ENCODE measurements at regions not wholly inside any gene's neighbourhood (a gene's known extent, or its start where the extent isn't known, plus 50 kb on each side); places are given as distances from the start of the nearest gene placed in this dataset.
"Not testable (repeated sequence)": the region's sequence is repeated elsewhere in the genome, so short reads cannot be mapped to it uniquely, and the experiment has no call there.

DNA sequence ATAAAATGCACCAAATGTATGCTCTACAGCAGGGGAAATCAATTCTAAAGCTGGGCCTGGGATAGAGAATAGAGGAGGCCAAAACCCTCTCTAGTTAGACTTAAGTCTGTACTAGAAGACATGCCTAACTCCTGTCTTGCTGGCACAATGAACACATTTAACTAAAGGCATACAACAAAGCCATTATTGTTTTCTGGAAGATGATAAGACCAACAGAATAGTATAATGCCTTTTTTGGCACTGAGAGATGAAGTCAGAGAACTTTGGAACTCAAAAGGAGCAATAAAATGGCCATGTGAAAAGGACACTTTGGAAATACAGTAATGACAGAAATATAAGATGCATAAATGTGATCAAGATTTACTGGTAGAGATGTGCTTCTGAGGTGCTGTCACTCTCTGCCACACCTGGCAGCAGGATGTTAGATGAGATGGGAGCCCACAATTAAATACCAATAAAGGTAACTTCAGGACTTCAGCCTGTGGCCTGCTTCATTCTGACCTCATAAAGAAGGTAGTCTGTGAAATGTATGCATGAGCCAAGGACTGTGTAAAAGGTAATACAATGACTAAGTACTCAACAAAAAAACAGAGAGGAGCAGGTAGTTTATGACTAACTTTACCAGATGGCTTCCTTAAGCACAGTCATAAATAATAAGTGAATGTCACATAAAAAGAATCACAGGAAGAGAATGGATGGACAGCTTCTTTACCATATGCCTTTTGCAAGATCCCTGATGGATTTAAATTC, 333.4 kb downstream of the BCKDHB start:
- no peak for DNase-seq

GRCh38 chr6:80438772-80439171, 332.3 kb downstream of the BCKDHB start:
- peak; percentile 12 for DNase-seq

GRCh38 chr6:80437801-80438200, 331.3 kb downstream of the BCKDHB start:
- no peak for DNase-seq

GRCh38 chr6:80437221-80437620, 330.8 kb downstream of the BCKDHB start:
- DNase-seq, result no peak

DNA sequence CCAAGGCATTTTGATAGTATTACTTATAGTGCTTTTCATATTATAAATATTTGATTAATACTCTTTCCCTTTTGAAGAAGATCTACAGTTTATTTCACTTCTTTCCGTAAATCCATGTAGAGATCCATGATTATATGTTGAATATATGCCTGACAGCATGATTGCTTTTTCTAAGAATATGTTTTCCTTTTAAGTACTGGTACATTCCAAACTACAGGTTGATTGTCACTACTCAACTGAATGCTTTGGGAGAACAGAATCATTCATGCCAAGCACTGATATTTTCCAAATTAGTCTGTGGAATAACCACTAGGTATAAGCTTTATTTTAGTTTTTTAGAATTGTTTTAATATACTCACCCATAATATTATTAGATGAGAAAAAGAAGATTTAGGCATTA, 330.2 kb downstream of the BCKDHB start:
- no peak for DNase-seq

GRCh38 chr6:80435457-80435856, 329.0 kb downstream of the BCKDHB start:
- no peak for DNase-seq

GRCh38 chr6:80434691-80435350, 328.4 kb downstream of the BCKDHB start:
- no peak for DNase-seq

- DNase-seq, result no peak
Measured at GRCh38 chr6:80433673-80434025, 327.2 kb downstream of the BCKDHB start.

DNA sequence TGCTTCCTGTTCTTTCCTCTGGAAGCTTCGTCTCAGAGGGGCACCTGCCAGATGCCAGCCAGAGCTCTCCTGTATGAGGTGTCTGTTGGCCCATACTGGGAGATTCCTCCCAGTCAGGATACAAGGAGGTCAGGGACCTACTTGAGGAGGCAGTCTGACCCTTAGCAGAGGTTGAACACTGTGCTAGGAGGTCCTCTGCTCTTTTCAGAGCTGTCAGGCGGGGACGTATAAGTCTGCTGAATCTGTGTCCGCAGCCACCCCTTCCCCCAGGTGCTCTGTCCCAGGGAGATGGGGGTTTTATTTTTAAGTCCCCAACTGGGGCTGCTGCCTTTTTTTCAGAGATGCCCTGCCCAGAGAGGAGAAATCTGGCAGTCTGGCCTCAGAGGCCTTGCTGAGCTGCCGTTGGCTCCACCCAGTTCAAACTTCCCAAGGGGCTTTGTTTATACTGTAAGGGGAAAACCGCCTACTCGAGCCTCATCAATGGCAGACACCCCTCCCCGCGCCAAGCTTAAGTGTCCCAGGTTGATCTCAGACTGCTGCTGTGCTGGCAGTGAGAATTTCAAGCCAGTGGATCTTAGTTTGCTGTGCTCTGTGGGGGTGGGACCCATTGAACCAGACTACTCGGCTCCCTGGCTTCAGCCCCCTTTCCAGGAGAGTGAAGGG, 326.7 kb downstream of the BCKDHB start:
- DNase-seq, result peak; percentile 25

- no peak for DNase-seq
Measured at GRCh38 chr6:80425089-80425823, 318.8 kb downstream of the BCKDHB start.

- DNase-seq, result no peak
Measured at GRCh38 chr6:80411486-80411885, 305.0 kb downstream of the BCKDHB start.

GRCh38 chr6:80407976-80408375, 301.5 kb downstream of the BCKDHB start:
- not testable (repeated sequence) for DNase-seq

DNA sequence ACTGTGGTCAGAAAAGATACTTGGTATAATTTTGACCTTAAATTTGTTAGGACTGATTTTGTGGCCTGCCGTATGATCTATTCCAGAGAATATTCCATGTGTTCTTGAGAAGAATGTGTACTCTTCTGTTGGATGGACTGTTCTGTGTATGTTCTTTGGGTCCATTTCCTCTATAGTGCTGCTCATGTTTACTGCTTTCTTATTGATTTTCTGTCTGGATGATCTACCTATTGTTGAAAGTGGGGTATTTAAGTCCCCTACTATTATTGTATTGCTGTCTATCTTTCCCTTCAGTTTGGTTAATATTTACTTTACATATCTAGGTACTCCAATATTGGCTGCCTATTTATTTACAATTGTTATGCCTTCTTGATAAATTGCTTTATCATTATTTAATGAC, 298.4 kb downstream of the BCKDHB start:
- DNase-seq, result no peak

GRCh38 chr6:80403365-80403764, 296.9 kb downstream of the BCKDHB start:
- DNase-seq, result no peak

DNA sequence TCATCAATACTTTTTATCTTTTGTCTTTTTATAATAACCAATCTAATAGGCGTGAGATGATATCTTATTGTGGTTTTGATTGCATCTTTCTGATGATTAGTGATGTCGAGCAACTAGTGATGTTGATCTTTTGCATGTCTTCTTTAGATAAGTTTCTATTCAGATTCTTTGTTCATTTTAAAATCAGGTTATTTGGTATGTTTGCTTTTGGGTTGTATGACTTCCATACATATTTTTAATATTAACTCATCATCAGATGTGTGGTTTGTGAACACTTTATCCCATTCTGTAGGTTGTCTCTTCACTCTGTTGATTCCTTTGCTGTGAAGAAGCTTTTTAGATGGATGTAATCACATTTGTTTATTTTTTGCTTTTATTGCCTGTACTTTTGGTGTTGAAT, 295.8 kb downstream of the BCKDHB start:
- DNase-seq, result no peak

Data from kidney glomerular epithelial cell (primary cell).